ENCODE measurements at regions not wholly inside any gene's neighbourhood (a gene's known extent, or its start where the extent isn't known, plus 50 kb on each side); places are given as distances from the start of the nearest gene placed in this dataset.

DNA sequence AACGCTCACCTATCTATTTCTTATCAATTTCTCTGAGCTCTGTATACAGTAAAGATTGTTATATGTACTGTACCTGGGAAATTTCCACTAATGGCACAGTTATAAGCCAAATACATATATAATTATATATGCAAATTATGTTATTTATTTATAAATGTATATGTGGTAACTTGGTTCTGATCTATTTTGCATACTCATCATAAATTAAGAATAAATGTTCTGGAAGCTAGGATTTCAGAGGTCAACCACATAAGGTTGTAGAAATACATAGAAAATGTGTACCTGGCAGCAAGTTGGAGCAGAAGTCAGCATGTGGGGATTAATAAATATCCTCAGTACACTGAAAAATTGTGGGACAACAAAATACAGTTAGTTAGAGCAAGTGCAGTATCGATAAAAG lies 353.7 kb upstream of the ZNF521 start:
- TF ChIP-seq, protein P1, sequence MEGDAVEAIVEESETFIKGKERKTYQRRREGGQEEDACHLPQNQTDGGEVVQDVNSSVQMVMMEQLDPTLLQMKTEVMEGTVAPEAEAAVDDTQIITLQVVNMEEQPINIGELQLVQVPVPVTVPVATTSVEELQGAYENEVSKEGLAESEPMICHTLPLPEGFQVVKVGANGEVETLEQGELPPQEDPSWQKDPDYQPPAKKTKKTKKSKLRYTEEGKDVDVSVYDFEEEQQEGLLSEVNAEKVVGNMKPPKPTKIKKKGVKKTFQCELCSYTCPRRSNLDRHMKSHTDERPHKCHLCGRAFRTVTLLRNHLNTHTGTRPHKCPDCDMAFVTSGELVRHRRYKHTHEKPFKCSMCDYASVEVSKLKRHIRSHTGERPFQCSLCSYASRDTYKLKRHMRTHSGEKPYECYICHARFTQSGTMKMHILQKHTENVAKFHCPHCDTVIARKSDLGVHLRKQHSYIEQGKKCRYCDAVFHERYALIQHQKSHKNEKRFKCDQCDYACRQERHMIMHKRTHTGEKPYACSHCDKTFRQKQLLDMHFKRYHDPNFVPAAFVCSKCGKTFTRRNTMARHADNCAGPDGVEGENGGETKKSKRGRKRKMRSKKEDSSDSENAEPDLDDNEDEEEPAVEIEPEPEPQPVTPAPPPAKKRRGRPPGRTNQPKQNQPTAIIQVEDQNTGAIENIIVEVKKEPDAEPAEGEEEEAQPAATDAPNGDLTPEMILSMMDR (optimal IDR thresholded peaks at IDR 0.05 in 1 of 3, IDR thresholded peaks at IDR 0.05 in 1 of 3, conservative IDR thresholded peaks at IDR 0.05 in 1 of 3; ENCODE audit: extremely low read depth in 1 of 3, insufficient read depth in 2 of 3, low read length in 3 of 3) = no peak
- no peak for TF ChIP-seq EZH2 (IDR thresholded peaks at IDR 0.05; ENCODE audit: low read length)

All from keratinocyte (primary cell).